HEK293 (cell line): ENCODE measurements at regions not wholly inside any gene's neighbourhood (a gene's known extent, or its start where the extent isn't known, plus 50 kb on each side); places are given as distances from the start of the nearest gene placed in this dataset.

Experiments
- BCL11B ChIP-seq: fragments of 450-650 bp; formaldehyde crosslinking; IDR thresholded peaks from 2 replicates; pipeline ENCODE4 v1.5.1; 2016; ENCODE audit warnings: low read depth, missing biosample characterization, missing genetic modification characterization
- IKZF3 ChIP-seq: fragments of 450-650 bp; IDR thresholded peaks from 2 replicates; pipeline ENCODE4 v1.5.0; 2018; ENCODE audit warnings: missing biosample characterization, mild to moderate bottlenecking, missing genetic modification characterization, moderate library complexity
- KLF10 ChIP-seq: fragments of 450-650 bp; IDR thresholded peaks from 2 replicates; pipeline ENCODE4 v1.5.1; 2018; ENCODE audit warnings: missing biosample characterization, mild to moderate bottlenecking, missing genetic modification characterization
- KLF8 ChIP-seq: fragments of 450-650 bp; formaldehyde crosslinking; IDR thresholded peaks from 2 replicates; pipeline ENCODE4 v1.5.1; 2016; ENCODE audit warnings: missing biosample characterization, missing genetic modification characterization
- PRDM1 ChIP-seq: fragments of 450-650 bp; formaldehyde crosslinking; IDR thresholded peaks from 2 replicates; pipeline ENCODE4; 2016; ENCODE audit warnings: missing biosample characterization, missing genetic modification characterization
- REST ChIP-seq: fragments of 450-650 bp; formaldehyde crosslinking; IDR thresholded peaks from 2 replicates; pipeline ENCODE4 v1.5.1; 2016; ENCODE audit warnings: missing biosample characterization, missing genetic modification characterization
- SALL2 ChIP-seq: fragments of 450-650 bp; formaldehyde crosslinking; IDR thresholded peaks from 2 replicates; pipeline ENCODE4 v1.5.0; 2017; ENCODE audit warnings: missing biosample characterization, mild to moderate bottlenecking, missing genetic modification characterization, borderline replicate concordance
- SP3 ChIP-seq: fragments of 450-650 bp; formaldehyde crosslinking; IDR thresholded peaks from 2 replicates; pipeline ENCODE4 v1.5.1; 2016; ENCODE audit warnings: missing biosample characterization, missing genetic modification characterization
- ZBTB10 ChIP-seq: fragments of 450-650 bp; formaldehyde crosslinking; IDR thresholded peaks from 2 replicates; pipeline ENCODE4 v1.5.1; 2016; ENCODE audit warnings: missing biosample characterization, missing genetic modification characterization
- ZBTB17 ChIP-seq: fragments of 450-650 bp; formaldehyde crosslinking; IDR thresholded peaks from 2 replicates; pipeline ENCODE4 v1.5.1; 2016; ENCODE audit warnings: missing biosample characterization, missing genetic modification characterization
- ZBTB6 ChIP-seq: fragments of 450-650 bp; formaldehyde crosslinking; IDR thresholded peaks from 2 replicates; pipeline ENCODE4 v1.5.1; 2017; ENCODE audit warnings: missing biosample characterization, missing genetic modification characterization
- ZFHX2 ChIP-seq: fragments of 450-650 bp; formaldehyde crosslinking; conservative IDR thresholded peaks from 2 replicates; pipeline ENCODE4 v1.5.1; 2016; ENCODE audit warnings: missing biosample characterization, missing genetic modification characterization
- ZNF140 ChIP-seq: fragments of 450-650 bp; formaldehyde crosslinking; IDR thresholded peaks from 2 replicates; pipeline ENCODE4 v1.5.1; 2016; ENCODE audit warnings: missing biosample characterization, missing genetic modification characterization
- ZNF174 ChIP-seq: fragments of 450-650 bp; formaldehyde crosslinking; IDR thresholded peaks from 2 replicates; pipeline ENCODE4 v1.5.0; 2017; ENCODE audit warnings: missing biosample characterization, mild to moderate bottlenecking, missing genetic modification characterization
- ZNF23 ChIP-seq: fragments of 450-650 bp; formaldehyde crosslinking; IDR thresholded peaks from 2 replicates; pipeline ENCODE4 v1.5.1; 2016; ENCODE audit warnings: missing biosample characterization, missing genetic modification characterization, borderline replicate concordance
- ZNF341 ChIP-seq: fragments of 450-650 bp; formaldehyde crosslinking; IDR thresholded peaks from 2 replicates; pipeline ENCODE4; 2016; ENCODE audit warnings: low read depth, missing biosample characterization, missing genetic modification characterization
- ZNF350 ChIP-seq: fragments of 450-650 bp; formaldehyde crosslinking; IDR thresholded peaks from 2 replicates; pipeline ENCODE4 v1.5.0; 2017; ENCODE audit warnings: missing biosample characterization, mild to moderate bottlenecking, missing genetic modification characterization
- ZNF37A ChIP-seq: fragments of 450-650 bp; IDR thresholded peaks from 2 replicates; pipeline ENCODE4 v1.5.1; 2018; ENCODE audit warnings: missing biosample characterization, missing genetic modification characterization
- ZNF426 ChIP-seq: fragments of 450-650 bp; formaldehyde crosslinking; IDR thresholded peaks from 2 replicates; pipeline ENCODE4 v1.5.1; 2017; ENCODE audit warnings: missing biosample characterization, missing genetic modification characterization, mild to moderate bottlenecking, inconsistent platforms, moderate library complexity
- ZNF510 ChIP-seq: fragments of 450-650 bp; formaldehyde crosslinking; IDR thresholded peaks from 2 replicates; pipeline ENCODE4 v1.5.1; 2018; ENCODE audit warnings: mild to moderate bottlenecking, missing genetic modification characterization, missing biosample characterization; ENCODE audit not compliant: insufficient replicate concordance
- ZNF518A ChIP-seq: fragments of 450-650 bp; formaldehyde crosslinking; conservative IDR thresholded peaks from 2 replicates; pipeline ENCODE4 v1.5.1; 2016; ENCODE audit warnings: low read depth, missing biosample characterization, missing genetic modification characterization
- ZNF521 ChIP-seq: fragments of 450-650 bp; formaldehyde crosslinking; IDR thresholded peaks from 2 replicates; pipeline ENCODE4 v1.5.1; 2017; ENCODE audit warnings: missing biosample characterization, mild to moderate bottlenecking, missing genetic modification characterization
- ZNF548 ChIP-seq: fragments of 450-650 bp; formaldehyde crosslinking; IDR thresholded peaks from 2 replicates; pipeline ENCODE4 v1.5.1; 2016; ENCODE audit warnings: missing biosample characterization, missing genetic modification characterization
- ZNF555 ChIP-seq: fragments of 450-650 bp; formaldehyde crosslinking; conservative IDR thresholded peaks from 2 replicates; pipeline ENCODE4 v1.5.1; 2017; ENCODE audit warnings: missing biosample characterization, mild to moderate bottlenecking, missing genetic modification characterization, inconsistent platforms
- ZNF621 ChIP-seq: fragments of 450-650 bp; formaldehyde crosslinking; IDR thresholded peaks from 2 replicates; pipeline ENCODE4 v1.5.1; 2017; ENCODE audit warnings: missing biosample characterization, missing genetic modification characterization
- ZNF707 ChIP-seq: fragments of 450-650 bp; formaldehyde crosslinking; IDR thresholded peaks from 2 replicates; pipeline ENCODE4 v1.5.1; 2016; ENCODE audit warnings: missing biosample characterization, missing genetic modification characterization
- ZNF768 ChIP-seq: fragments of 450-650 bp; formaldehyde crosslinking; IDR thresholded peaks from 2 replicates; pipeline ENCODE4 v1.5.1; 2018; ENCODE audit warnings: missing biosample characterization, mild to moderate bottlenecking, missing genetic modification characterization
- ZNF776 ChIP-seq: fragments of 450-650 bp; formaldehyde crosslinking; IDR thresholded peaks from 2 replicates; pipeline ENCODE4 v1.5.0; 2017; ENCODE audit warnings: missing biosample characterization, missing genetic modification characterization, borderline replicate concordance

- TF ChIP-seq ZNF518A (tag by site-specific recombination) (peak; percentile 61; the same call in 1 of the 2 replicates), ZNF768 (tag by site-specific recombination) (no peak), ZNF521 (tag by site-specific recombination) (no peak), KLF10 (tag by site-specific recombination) (no peak), ZBTB10 (tag by site-specific recombination) (no peak), ZNF555 (peak; percentile 44), REST (tag by site-specific recombination) (0 out of 2 replicates have a peak, but pooled peaks have one; percentile 16), ZNF776 (tag by site-specific recombination) (no peak), KLF8 (tag by site-specific recombination) (no peak), ZNF341 (no peak), ZFHX2 (no peak), ZNF140 (tag by site-specific recombination) (peak; percentile 49; the same call in 1 of the 2 replicates), PRDM1 (tag by site-specific recombination) (no peak), ZBTB17 (tag by site-specific recombination) (no peak), ZNF621 (tag by site-specific recombination) (no peak), ZNF174 (tag by site-specific recombination) (no peak), ZNF37A (tag by site-specific recombination) (no peak), SP3 (tag by site-specific recombination) (no peak), ZNF510 (tag by site-specific recombination) (peak; percentile 24), IKZF3 (tag by site-specific recombination) (no peak), ZNF426 (tag by site-specific recombination) (peak; percentile 50), ZNF707 (tag by site-specific recombination) (no peak), ZNF548 (no peak), ZNF23 (tag by site-specific recombination) (no peak), SALL2 (tag by site-specific recombination) (no peak), ZBTB6 (no peak), ZNF350 (tag by site-specific recombination) (no peak), BCL11B (tag by site-specific recombination) (no peak)
Observed at GRCh38 chr3:152629363-152630122, 205.4 kb upstream of the P2RY1 start (continued).
